ENCODE measurements at regions not wholly inside any gene's neighbourhood (a gene's known extent, or its start where the extent isn't known, plus 50 kb on each side); places are given as distances from the start of the nearest gene placed in this dataset.

DNA sequence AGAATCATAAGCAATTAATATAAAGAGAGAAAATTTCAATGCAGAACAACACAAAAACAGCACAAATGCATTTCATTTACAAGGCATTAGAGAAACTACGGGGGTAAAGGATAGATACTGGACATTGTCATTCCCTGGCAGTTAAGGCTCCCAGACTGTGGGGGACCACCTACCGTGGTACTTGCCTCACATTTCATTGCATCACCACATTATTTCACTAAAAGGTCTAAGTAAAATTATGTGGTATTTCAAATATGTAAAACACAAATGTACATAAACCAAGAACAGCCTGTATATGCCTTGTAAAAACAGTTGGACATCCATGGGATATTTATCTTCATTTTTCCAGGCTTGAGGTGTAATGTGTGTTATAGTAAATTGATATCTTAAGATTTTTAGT, 571.2 kb upstream of the ZNF462 start:
- Histone ChIP-seq H3K4me1 (ENCODE audit: control insufficient read depth in 4 of 4, insufficient read depth in 4 of 4, low read length in 3 of 4) (no peaks in the 10 kb centered on the region), H3K27me3 (ENCODE audit: control insufficient read depth in 4 of 4, insufficient read depth in 4 of 4, low read length in 3 of 4) (no peaks in the 10 kb centered on the region), H3K4me3 (ENCODE audit: low read depth in 1 of 3, low read length in 3 of 3) (no peak overlapping the region), H3K9me3 (ENCODE audit: control insufficient read depth in 4 of 4, low read length in 3 of 4) (no peaks in the 10 kb centered on the region), H3K36me3 (ENCODE audit: control insufficient read depth in 4 of 4, insufficient read depth in 3 of 4, low read depth in 1 of 4, low read length in 3 of 4) (no peaks in the 10 kb centered on the region), H3K9ac (ENCODE audit: low read depth in 1 of 2, low read length in 2 of 2) (no peak overlapping the region), H3K27ac (ENCODE audit: low read depth in 1 of 2, low read length in 2 of 2) (no peak overlapping the region)
- WGBS: 83% methylated on average over 2 of the region's 2 CpGs
- no peak for DNase-seq (ENCODE audit: low spot score)
- TF ChIP-seq FOXA2 (IDR thresholded peaks at IDR 0.05) (no peak), JUND (IDR thresholded peaks at IDR 0.05) (no peak)
- TF ChIP-seq, protein P1, sequence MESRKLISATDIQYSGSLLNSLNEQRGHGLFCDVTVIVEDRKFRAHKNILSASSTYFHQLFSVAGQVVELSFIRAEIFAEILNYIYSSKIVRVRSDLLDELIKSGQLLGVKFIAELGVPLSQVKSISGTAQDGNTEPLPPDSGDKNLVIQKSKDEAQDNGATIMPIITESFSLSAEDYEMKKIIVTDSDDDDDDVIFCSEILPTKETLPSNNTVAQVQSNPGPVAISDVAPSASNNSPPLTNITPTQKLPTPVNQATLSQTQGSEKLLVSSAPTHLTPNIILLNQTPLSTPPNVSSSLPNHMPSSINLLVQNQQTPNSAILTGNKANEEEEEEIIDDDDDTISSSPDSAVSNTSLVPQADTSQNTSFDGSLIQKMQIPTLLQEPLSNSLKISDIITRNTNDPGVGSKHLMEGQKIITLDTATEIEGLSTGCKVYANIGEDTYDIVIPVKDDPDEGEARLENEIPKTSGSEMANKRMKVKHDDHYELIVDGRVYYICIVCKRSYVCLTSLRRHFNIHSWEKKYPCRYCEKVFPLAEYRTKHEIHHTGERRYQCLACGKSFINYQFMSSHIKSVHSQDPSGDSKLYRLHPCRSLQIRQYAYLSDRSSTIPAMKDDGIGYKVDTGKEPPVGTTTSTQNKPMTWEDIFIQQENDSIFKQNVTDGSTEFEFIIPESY (IDR thresholded peaks at IDR 0.05): no peak

DNA sequence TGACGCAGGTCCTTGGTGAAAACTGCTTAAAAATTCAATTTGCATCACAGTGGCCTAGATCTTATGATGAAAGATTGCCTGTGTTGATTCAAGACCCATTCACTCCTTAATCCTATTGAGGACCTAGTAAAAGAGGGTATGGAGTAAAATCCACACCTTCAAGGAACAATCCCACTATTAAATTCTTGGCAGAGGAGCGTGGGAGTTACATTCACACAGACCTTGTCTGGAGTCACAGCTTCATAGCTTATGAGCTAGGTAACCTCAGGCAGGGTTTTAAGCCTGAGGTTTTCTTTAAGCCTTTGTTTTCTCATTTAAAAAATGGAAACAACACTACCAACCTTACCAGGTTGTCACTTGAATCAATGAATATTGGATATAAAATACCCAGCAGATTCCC, 566.5 kb upstream of the ZNF462 start:
- Histone ChIP-seq H3K4me1 (ENCODE audit: control insufficient read depth in 4 of 4, insufficient read depth in 4 of 4, low read length in 3 of 4) (no peaks in the 10 kb centered on the region), H3K36me3 (ENCODE audit: control insufficient read depth in 4 of 4, insufficient read depth in 3 of 4, low read depth in 1 of 4, low read length in 3 of 4) (no peaks in the 10 kb centered on the region), H3K9ac (ENCODE audit: low read depth in 1 of 2, low read length in 2 of 2) (no peak overlapping the region), H3K27me3 (ENCODE audit: control insufficient read depth in 4 of 4, insufficient read depth in 4 of 4, low read length in 3 of 4) (no peaks in the 10 kb centered on the region), H3K9me3 (ENCODE audit: control insufficient read depth in 4 of 4, low read length in 3 of 4) (no peaks in the 10 kb centered on the region), H3K4me3 (ENCODE audit: low read depth in 1 of 3, low read length in 3 of 3) (no peak overlapping the region), H3K27ac (ENCODE audit: low read depth in 1 of 2, low read length in 2 of 2) (no peak overlapping the region)
- TF ChIP-seq SP1 (IDR thresholded peaks at IDR 0.05) (no peak), FOXA1 (IDR thresholded peaks at IDR 0.05) (no peak), FOXA2 (IDR thresholded peaks at IDR 0.05) (no peak), NR2F2 (IDR thresholded peaks at IDR 0.05) (no peak), TAF1 (conservative IDR thresholded peaks at IDR 0.05) (no peak), JUND (IDR thresholded peaks at IDR 0.05) (no peak), HNF4A (conservative IDR thresholded peaks at IDR 0.05) (no peak), EGR1 (IDR thresholded peaks at IDR 0.05; ENCODE audit: low read depth in 2 of 2) (no peak), HNF4G (IDR thresholded peaks at IDR 0.05) (no peak), RXRA (IDR thresholded peaks at IDR 0.05) (no peak), RAD21 (IDR thresholded peaks at IDR 0.05) (no peak), GABPA (IDR thresholded peaks at IDR 0.05 in 1 of 2, conservative IDR thresholded peaks at IDR 0.05 in 1 of 2) (no peak), YY1 (IDR thresholded peaks at IDR 0.05) (no peak)
- TF ChIP-seq, protein P1 (IDR thresholded peaks at IDR 0.05): no peak
- TF ChIP-seq, protein P2, sequence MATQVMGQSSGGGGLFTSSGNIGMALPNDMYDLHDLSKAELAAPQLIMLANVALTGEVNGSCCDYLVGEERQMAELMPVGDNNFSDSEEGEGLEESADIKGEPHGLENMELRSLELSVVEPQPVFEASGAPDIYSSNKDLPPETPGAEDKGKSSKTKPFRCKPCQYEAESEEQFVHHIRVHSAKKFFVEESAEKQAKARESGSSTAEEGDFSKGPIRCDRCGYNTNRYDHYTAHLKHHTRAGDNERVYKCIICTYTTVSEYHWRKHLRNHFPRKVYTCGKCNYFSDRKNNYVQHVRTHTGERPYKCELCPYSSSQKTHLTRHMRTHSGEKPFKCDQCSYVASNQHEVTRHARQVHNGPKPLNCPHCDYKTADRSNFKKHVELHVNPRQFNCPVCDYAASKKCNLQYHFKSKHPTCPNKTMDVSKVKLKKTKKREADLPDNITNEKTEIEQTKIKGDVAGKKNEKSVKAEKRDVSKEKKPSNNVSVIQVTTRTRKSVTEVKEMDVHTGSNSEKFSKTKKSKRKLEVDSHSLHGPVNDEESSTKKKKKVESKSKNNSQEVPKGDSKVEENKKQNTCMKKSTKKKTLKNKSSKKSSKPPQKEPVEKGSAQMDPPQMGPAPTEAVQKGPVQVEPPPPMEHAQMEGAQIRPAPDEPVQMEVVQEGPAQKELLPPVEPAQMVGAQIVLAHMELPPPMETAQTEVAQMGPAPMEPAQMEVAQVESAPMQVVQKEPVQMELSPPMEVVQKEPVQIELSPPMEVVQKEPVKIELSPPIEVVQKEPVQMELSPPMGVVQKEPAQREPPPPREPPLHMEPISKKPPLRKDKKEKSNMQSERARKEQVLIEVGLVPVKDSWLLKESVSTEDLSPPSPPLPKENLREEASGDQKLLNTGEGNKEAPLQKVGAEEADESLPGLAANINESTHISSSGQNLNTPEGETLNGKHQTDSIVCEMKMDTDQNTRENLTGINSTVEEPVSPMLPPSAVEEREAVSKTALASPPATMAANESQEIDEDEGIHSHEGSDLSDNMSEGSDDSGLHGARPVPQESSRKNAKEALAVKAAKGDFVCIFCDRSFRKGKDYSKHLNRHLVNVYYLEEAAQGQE (IDR thresholded peaks at IDR 0.05): no peak
- TF ChIP-seq, protein P3, sequence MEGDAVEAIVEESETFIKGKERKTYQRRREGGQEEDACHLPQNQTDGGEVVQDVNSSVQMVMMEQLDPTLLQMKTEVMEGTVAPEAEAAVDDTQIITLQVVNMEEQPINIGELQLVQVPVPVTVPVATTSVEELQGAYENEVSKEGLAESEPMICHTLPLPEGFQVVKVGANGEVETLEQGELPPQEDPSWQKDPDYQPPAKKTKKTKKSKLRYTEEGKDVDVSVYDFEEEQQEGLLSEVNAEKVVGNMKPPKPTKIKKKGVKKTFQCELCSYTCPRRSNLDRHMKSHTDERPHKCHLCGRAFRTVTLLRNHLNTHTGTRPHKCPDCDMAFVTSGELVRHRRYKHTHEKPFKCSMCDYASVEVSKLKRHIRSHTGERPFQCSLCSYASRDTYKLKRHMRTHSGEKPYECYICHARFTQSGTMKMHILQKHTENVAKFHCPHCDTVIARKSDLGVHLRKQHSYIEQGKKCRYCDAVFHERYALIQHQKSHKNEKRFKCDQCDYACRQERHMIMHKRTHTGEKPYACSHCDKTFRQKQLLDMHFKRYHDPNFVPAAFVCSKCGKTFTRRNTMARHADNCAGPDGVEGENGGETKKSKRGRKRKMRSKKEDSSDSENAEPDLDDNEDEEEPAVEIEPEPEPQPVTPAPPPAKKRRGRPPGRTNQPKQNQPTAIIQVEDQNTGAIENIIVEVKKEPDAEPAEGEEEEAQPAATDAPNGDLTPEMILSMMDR (IDR thresholded peaks at IDR 0.05; ENCODE audit: low read depth, low read length, missing input control): no peak
- TF ChIP-seq, protein P4, sequence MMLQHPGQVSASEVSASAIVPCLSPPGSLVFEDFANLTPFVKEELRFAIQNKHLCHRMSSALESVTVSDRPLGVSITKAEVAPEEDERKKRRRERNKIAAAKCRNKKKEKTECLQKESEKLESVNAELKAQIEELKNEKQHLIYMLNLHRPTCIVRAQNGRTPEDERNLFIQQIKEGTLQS (IDR thresholded peaks at IDR 0.05): no peak
- TF ChIP-seq, protein P5, sequence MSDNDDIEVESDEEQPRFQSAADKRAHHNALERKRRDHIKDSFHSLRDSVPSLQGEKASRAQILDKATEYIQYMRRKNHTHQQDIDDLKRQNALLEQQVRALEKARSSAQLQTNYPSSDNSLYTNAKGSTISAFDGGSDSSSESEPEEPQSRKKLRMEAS (IDR thresholded peaks at IDR 0.05): no peak
- WGBS: 95% methylated on average over 2 of the region's 2 CpGs
- no peak for DNase-seq (ENCODE audit: low spot score)

All from liver (tissue), 8 donors.